Spleen (tissue), 11 donors: ENCODE measurements at regions not wholly inside any gene's neighbourhood (a gene's known extent, or its start where the extent isn't known, plus 50 kb on each side); places are given as distances from the start of the nearest gene placed in this dataset.
"Not testable (repeated sequence)": the region's sequence is repeated elsewhere in the genome, so short reads cannot be mapped to it uniquely, and the experiment has no call there.

Source experiments
- DNase-seq: peaks from one replicate; pipeline ENCODE4 v3.0.0-alpha.2; 2020
- H3K27ac ChIP-seq, 8 donors: fragments of 200-600 bp; sonication (generic) in 7 of 8; 1 replicate in 4 of 8; 2 replicates in 4 of 8; pipeline versions ENCODE4 v1.5.0 to v1.8.0; 2016 to 2021; ENCODE audit warnings: inconsistent platforms in 4 of 8, mild to moderate bottlenecking in 4 of 8, moderate library complexity in 1 of 8
- H3K27me3 ChIP-seq, 7 donors: fragments of 200-600 bp; sonication (generic) in 6 of 7; replicated peaks in 1 of 7; 1 replicate in 4 of 7; 2 replicates in 3 of 7; pipeline versions ENCODE4 v1.5.0 to v1.8.0; 2016 to 2021; ENCODE audit warnings: inconsistent platforms in 3 of 7, mild to moderate bottlenecking in 1 of 7
- H3K36me3 ChIP-seq, 6 donors: fragments of 200-600 bp; sonication (generic) in 5 of 6; 1 replicate in 4 of 6; 2 replicates in 2 of 6; pipeline versions ENCODE4 v1.5.0 to v1.8.0; 2016 to 2021; ENCODE audit warnings: inconsistent platforms in 2 of 6
- H3K4me1 ChIP-seq, 6 donors: fragments of 200-600 bp; sonication (generic) in 5 of 6; 1 replicate in 3 of 6; 2 replicates in 3 of 6; pipeline versions ENCODE4 v1.5.0 to v1.8.0; 2016 to 2021; ENCODE audit warnings: inconsistent platforms in 3 of 6
- H3K4me3 ChIP-seq, 8 donors: fragments of 200-600 bp; sonication (generic) in 7 of 8; 1 replicate in 4 of 8; 2 replicates in 4 of 8; pipeline versions ENCODE4 v1.5.0 to v1.8.0; 2016 to 2021; ENCODE audit warnings: inconsistent platforms in 4 of 8, mild to moderate bottlenecking in 4 of 8, moderate library complexity in 2 of 8
- H3K9me3 ChIP-seq, 8 donors: fragments of 200-600 bp; sonication (generic) in 7 of 8; 1 replicate in 4 of 8; 2 replicates in 4 of 8; pipeline versions ENCODE4 v1.5.0 to v1.8.0; 2016 to 2021; ENCODE audit warnings: inconsistent platforms in 4 of 8
- CTCF ChIP-seq, 11 experiments: fragments of 200-600 bp in 7 of 11; fragments of 450-650 bp in 4 of 11; sonication (generic) in 4 of 11; IDR thresholded peaks in 8 of 11; conservative IDR thresholded peaks in 3 of 11; 1 replicate in 7 of 11; 2 replicates in 4 of 11; pipeline versions ENCODE4 v1.4.0 to v1.8.0; 2016 to 2021; ENCODE audit warnings: antibody characterized with exemption in 11 of 11, inconsistent platforms in 4 of 11, mild to moderate bottlenecking in 1 of 11
- POLR2A ChIP-seq, 3 donors: fragments of 450-650 bp; IDR thresholded peaks; one replicate each; pipeline ENCODE4 v1.5.1; 2017; ENCODE audit warnings: antibody characterized with exemption in 3 of 3, mild to moderate bottlenecking in 1 of 3
- POLR2AphosphoS5 ChIP-seq, 3 donors: sonication (generic); formaldehyde crosslinking; IDR thresholded peaks; one replicate each; pipeline ENCODE4 v1.5.1; 2017; ENCODE audit warnings: antibody characterized with exemption in 3 of 3
- WGBS, 5 donors: extraction: QIAGEN DNeasy Blood & Tissue Kit in 3 of 5; methylation state at CpG; one replicate each; pipeline versions ENCODE4 v1.1.5 to v1.1.7; 2013 to 2018; 5-methylcytosine and 5-hydroxymethylcytosine counted together
- intact Hi-C: fragments of 100-400 bp; cut with DNase I; formaldehyde crosslinking; loops from one replicate; pipeline ENCODE4 v1.15.0; 2023; ENCODE audit warnings: low total_unique reads
- donor health status: healthy with polysubstance abuse.
- donor health status: DM: no; HTN: no; CAD: no; lungs with moderate emphysema.
- donor health status: DM: no; HTN: no; CAD: no.
- donor health status: Bipolar disorder and iron deficiency.
- donor health status: healthy.
- donor health status: DM: no; HTN: no; CAD: no.
- donor health status: DM: yes; HTN: yes; CAD: no.

GRCh38 chr7:20543500-20543899, 72.0 kb upstream of the ABCB5 start:
- no peak for TF ChIP-seq POLR2AphosphoS5 (IDR thresholded peaks at IDR 0.05)
- TF ChIP-seq POLR2A (IDR thresholded peaks at IDR 0.05), result no peak
- TF ChIP-seq CTCF (IDR thresholded peaks at IDR 0.05 in 8 of 11, conservative IDR thresholded peaks at IDR 0.05 in 3 of 11), result no peak
- Histone ChIP-seq H3K27me3 (no peaks in the 10 kb centered on the region), H3K27ac (no peak overlapping the region), H3K4me1 (no peaks in the 10 kb centered on the region), H3K36me3 (no peaks in the 10 kb centered on the region), H3K4me3 (no peak overlapping the region), H3K9me3 (peaks cover 0 to 4% (median 0%) of the 10 kb centered on the region in 8 donors)
- intact Hi-C loops, result no loop called here
- WGBS, 5 donors, result 82 to 95% (median 84%) methylated on average over 1 of the region's 1 CpG
- DNase-seq, result no peak

GRCh38 chr7:20545016-20545415, 70.5 kb upstream of the ABCB5 start:
- 52 to 71% (median 62%) methylated on average over 2 of the region's 2 CpGs for WGBS, 5 donors
- no peak for TF ChIP-seq CTCF (IDR thresholded peaks at IDR 0.05 in 8 of 11, conservative IDR thresholded peaks at IDR 0.05 in 3 of 11)
- TF ChIP-seq POLR2A (IDR thresholded peaks at IDR 0.05), result no peak
- TF ChIP-seq POLR2AphosphoS5 (IDR thresholded peaks at IDR 0.05), result no peak
- no peak for DNase-seq
- intact Hi-C loops, result no loop called here
- no peaks in the 10 kb centered on the region for H3K4me1 ChIP-seq
- no peak overlapping the region for H3K4me3 ChIP-seq
- H3K9me3 ChIP-seq, result peaks cover 0 to 4% (median 0%) of the 10 kb centered on the region in 8 donors
- H3K36me3 ChIP-seq, result no peaks in the 10 kb centered on the region
- H3K27ac ChIP-seq, result no peak overlapping the region
- no peaks in the 10 kb centered on the region for H3K27me3 ChIP-seq

- 83 to 94% (median 93%) methylated on average over 10 of the region's 10 CpGs for WGBS, 5 donors
- H3K4me3 ChIP-seq, H3K27ac ChIP-seq, H3K36me3 ChIP-seq, H3K27me3 ChIP-seq, intact Hi-C loops, H3K4me1 ChIP-seq, H3K9me3 ChIP-seq, DNase-seq: not testable (repeated sequence)
Observed at GRCh38 chr7:20546958-20547357, 68.5 kb upstream of the ABCB5 start.

- TF ChIP-seq POLR2A (IDR thresholded peaks at IDR 0.05) (no peak), CTCF (IDR thresholded peaks at IDR 0.05 in 8 of 11, conservative IDR thresholded peaks at IDR 0.05 in 3 of 11) (no peak), POLR2AphosphoS5 (IDR thresholded peaks at IDR 0.05) (no peak)
Observed at GRCh38 chr7:20554072-20554471, 61.4 kb upstream of the ABCB5 start.

GRCh38 chr7:20556091-20556490, 59.4 kb upstream of the ABCB5 start:
- 76 to 86% (median 83%) methylated on average over 4 of the region's 4 CpGs for WGBS, 5 donors
- H3K4me3 ChIP-seq, result no peak overlapping the region
- intact Hi-C loops, result no loop called here

More at GRCh38 chr7:20554072-20554471, 61.4 kb upstream of the ABCB5 start:
- no peaks in the 10 kb centered on the region for H3K36me3 ChIP-seq
- H3K4me3 ChIP-seq, result no peak overlapping the region
- H3K4me1 ChIP-seq, result no peaks in the 10 kb centered on the region
- H3K27me3 ChIP-seq, result no peaks in the 10 kb centered on the region
- no peak overlapping the region for H3K27ac ChIP-seq
- 71 to 92% (median 81%) methylated on average over 3 of the region's 3 CpGs for WGBS, 5 donors
- no peaks in the 10 kb centered on the region for H3K9me3 ChIP-seq
- no peak for DNase-seq
- intact Hi-C loops, result no loop called here

More at GRCh38 chr7:20556091-20556490, 59.4 kb upstream of the ABCB5 start:
- Histone ChIP-seq H3K27me3 (peaks cover 0 to 12% (median 0%) of the 10 kb centered on the region in 7 donors), H3K4me1 (no peaks in the 10 kb centered on the region), H3K9me3 (no peaks in the 10 kb centered on the region), H3K36me3 (no peaks in the 10 kb centered on the region), H3K27ac (no peak overlapping the region)
- no peak for DNase-seq
- TF ChIP-seq POLR2AphosphoS5 (IDR thresholded peaks at IDR 0.05), result no peak
- no peak for TF ChIP-seq POLR2A (IDR thresholded peaks at IDR 0.05)
- TF ChIP-seq CTCF (IDR thresholded peaks at IDR 0.05 in 8 of 11, conservative IDR thresholded peaks at IDR 0.05 in 3 of 11), result no peak
